ENCODE measurements at regions not wholly inside any gene's neighbourhood (a gene's known extent, or its start where the extent isn't known, plus 50 kb on each side); places are given as distances from the start of the nearest gene placed in this dataset.

DNA sequence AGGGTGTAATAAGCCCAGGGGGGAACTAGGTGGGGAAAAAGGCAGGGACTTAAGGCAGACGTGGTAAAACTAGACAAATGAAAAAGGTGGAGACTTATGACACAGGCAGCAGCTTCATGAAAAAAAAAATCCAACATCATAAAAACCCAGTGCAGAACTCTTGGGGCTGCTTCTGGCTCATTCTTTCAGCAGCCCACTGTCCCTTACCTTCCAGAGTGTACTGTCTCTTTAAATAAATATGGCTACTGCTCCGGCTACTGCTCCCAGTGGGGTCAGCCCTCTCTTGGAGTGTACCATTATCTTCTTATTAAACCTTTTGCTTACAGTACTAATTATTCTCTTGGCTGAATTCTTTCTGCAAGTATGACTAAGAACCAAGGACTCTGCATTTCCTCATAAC, 699.5 kb downstream of the DSC3 start:
- Histone ChIP-seq H3K27ac (no peak overlapping the region), H3K36me3 (no peaks in the 10 kb centered on the region), H3K4me1 (no peaks in the 10 kb centered on the region), H3K27me3 (no peaks in the 10 kb centered on the region), H3K9me3 (no peaks in the 10 kb centered on the region), H3K4me3 (no peak overlapping the region)
- DNase-seq (no peak), ATAC-seq (no peak)
- TF ChIP-seq, protein P1, sequence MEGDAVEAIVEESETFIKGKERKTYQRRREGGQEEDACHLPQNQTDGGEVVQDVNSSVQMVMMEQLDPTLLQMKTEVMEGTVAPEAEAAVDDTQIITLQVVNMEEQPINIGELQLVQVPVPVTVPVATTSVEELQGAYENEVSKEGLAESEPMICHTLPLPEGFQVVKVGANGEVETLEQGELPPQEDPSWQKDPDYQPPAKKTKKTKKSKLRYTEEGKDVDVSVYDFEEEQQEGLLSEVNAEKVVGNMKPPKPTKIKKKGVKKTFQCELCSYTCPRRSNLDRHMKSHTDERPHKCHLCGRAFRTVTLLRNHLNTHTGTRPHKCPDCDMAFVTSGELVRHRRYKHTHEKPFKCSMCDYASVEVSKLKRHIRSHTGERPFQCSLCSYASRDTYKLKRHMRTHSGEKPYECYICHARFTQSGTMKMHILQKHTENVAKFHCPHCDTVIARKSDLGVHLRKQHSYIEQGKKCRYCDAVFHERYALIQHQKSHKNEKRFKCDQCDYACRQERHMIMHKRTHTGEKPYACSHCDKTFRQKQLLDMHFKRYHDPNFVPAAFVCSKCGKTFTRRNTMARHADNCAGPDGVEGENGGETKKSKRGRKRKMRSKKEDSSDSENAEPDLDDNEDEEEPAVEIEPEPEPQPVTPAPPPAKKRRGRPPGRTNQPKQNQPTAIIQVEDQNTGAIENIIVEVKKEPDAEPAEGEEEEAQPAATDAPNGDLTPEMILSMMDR (IDR thresholded peaks at IDR 0.05) = no peak
- intact Hi-C loops (cut with DNase I) = no loop called here

DNA sequence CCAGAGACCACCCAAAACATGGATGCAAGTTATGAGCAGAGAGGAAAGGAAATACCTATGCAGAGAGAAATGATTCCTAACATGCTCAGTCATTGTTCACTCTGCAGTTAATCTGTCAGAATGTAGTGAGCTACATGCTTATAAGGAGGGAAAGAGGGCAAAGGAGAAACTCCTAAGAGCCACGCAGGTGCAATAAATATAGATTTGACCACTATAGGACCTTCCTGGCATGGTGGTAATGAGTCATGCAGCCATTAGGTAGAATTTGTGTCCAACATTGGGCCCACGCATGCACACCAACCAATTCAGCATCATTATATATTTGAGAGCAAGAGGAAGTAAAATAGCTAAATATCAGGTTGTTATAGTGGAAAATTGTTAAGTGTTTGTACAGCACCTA, 699.9 kb downstream of the DSC3 start:
- Histone ChIP-seq H3K36me3 (no peaks in the 10 kb centered on the region), H3K27ac (no peak overlapping the region), H3K4me3 (no peak overlapping the region), H3K27me3 (no peaks in the 10 kb centered on the region), H3K9me3 (no peaks in the 10 kb centered on the region), H3K4me1 (no peaks in the 10 kb centered on the region)
- ATAC-seq (no peak), DNase-seq (no peak)
- intact Hi-C loops (cut with DNase I) = no loop called here
- TF ChIP-seq, protein P1 (IDR thresholded peaks at IDR 0.05) = no peak

DNA sequence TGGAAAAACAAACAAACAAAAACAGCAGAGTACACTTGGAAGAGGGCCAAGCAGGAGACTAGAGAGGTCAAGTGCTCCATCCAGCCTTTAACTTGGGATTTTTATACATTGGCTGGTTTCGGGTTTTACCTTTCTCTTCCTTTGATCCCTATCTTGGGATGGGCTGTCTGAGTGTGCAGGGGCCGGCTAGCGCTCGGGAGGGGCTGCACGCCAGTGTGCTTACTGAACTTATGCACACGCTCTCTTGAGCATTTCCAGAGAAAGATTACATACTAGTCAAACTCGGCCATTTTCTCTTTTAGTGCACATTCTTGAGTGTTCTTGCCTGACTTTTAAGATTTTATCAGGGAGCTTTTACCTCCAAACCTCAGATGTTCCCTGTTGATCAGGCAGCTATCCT, 707.8 kb downstream of the DSC3 start:
- no peak overlapping the region for H3K27ac ChIP-seq
- no peaks in the 10 kb centered on the region for H3K4me1 ChIP-seq
- TF ChIP-seq, protein P1 (IDR thresholded peaks at IDR 0.05) = no peak
- intact Hi-C loops (cut with DNase I) = no loop called here
- H3K27me3 ChIP-seq = no peaks in the 10 kb centered on the region
- ATAC-seq (no peak), DNase-seq (no peak)
- H3K9me3 ChIP-seq = no peaks in the 10 kb centered on the region
- no peak overlapping the region for H3K4me3 ChIP-seq
- H3K36me3 ChIP-seq = no peaks in the 10 kb centered on the region

DNA sequence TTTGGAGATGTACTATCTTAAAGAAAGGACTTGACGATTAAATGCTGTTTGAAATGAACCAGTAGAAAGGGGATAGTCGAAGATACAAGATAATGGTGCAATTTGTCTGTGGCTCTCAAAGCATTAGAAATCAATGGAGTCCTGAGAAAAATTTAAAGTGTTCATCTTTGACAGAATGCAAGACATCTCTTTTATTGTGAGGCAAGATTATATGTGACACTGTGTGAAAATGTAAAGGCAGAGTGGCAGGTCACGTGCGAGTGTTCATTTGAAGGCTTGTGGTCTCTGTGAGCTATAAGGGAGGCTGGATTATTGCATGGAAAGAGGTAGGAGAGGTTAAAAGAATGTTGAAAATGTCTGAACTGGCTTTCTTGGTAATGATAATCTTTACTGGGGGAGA, 709.2 kb downstream of the DSC3 start:
- DNase-seq = no peak
- Histone ChIP-seq H3K27me3 (no peaks in the 10 kb centered on the region), H3K27ac (no peak overlapping the region), H3K4me1 (no peaks in the 10 kb centered on the region), H3K36me3 (no peaks in the 10 kb centered on the region), H3K9me3 (no peaks in the 10 kb centered on the region), H3K4me3 (no peak overlapping the region)
- intact Hi-C loops (cut with DNase I) = no loop called here
- TF ChIP-seq, protein P1 (IDR thresholded peaks at IDR 0.05) = no peak
- no peak for ATAC-seq

DNA sequence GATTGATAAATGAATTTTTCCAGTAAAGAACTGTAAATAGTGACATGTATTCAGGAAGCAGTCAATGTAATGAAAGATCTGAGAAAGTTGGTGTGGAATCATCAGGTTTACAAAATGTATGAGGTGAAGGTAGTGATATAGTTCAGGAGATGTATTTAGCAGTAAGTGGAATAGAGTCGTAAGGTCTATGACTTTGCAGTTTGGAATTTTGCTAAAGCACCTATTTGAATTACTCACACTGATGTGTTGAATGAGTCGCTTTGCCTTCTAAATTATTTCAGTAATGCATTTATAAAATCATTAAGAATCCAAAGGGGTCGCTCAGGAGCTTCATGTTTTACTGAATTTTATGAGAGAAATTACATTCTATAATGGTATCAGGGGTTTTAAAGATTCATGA, 713.7 kb downstream of the DSC3 start:
- H3K27me3 ChIP-seq = no peaks in the 10 kb centered on the region
- intact Hi-C loops (cut with DNase I) = no loop called here
- H3K27ac ChIP-seq = no peak overlapping the region
- no peak for DNase-seq
- TF ChIP-seq, protein P1 (IDR thresholded peaks at IDR 0.05) = no peak
- H3K36me3 ChIP-seq = no peaks in the 10 kb centered on the region
- no peak for ATAC-seq
- no peaks in the 10 kb centered on the region for H3K9me3 ChIP-seq
- H3K4me3 ChIP-seq = no peak overlapping the region
- H3K4me1 ChIP-seq = no peaks in the 10 kb centered on the region

DNA sequence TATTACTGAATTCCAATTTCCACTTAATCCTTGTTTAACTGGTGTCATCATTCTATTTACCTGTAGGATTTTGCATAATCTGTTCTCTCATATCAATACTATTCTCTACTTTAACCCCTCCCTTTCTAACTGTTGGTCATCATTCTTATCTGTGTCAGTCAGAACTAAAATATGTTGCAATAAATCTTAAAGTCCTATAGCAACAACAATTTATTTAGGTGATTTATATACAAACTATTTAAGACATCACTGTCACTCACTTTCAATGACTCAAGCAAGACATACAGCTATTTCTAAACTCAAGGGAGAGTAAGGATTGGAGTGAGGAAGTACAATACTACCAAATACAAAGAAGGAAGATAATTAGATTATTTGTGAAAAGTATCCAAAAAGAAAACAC, 740.4 kb downstream of the DSC3 start:
- no peaks in the 10 kb centered on the region for H3K36me3 ChIP-seq
- ATAC-seq (no peak), DNase-seq (no peak)
- intact Hi-C loops (cut with DNase I) = no loop called here
- no peaks in the 10 kb centered on the region for H3K4me1 ChIP-seq
- H3K27ac ChIP-seq = no peak overlapping the region
- TF ChIP-seq, protein P1 (IDR thresholded peaks at IDR 0.05) = no peak
- H3K9me3 ChIP-seq = no peaks in the 10 kb centered on the region
- H3K4me3 ChIP-seq = no peak overlapping the region
- H3K27me3 ChIP-seq = no peaks in the 10 kb centered on the region

Measured in upper lobe of right lung (tissue), 1 donor.